OCI-M2 (cell line): ENCODE measurements at regions not wholly inside any gene's neighbourhood (a gene's known extent, or its start where the extent isn't known, plus 50 kb on each side); places are given as distances from the start of the nearest gene placed in this dataset.

ENCODE experiments used
- DNase-seq: peaks from one replicate; lab custom pipeline; 2025; ENCODE audit not compliant: unreplicated experiment; lab: John Stamatoyannopoulos, UW

DNA sequence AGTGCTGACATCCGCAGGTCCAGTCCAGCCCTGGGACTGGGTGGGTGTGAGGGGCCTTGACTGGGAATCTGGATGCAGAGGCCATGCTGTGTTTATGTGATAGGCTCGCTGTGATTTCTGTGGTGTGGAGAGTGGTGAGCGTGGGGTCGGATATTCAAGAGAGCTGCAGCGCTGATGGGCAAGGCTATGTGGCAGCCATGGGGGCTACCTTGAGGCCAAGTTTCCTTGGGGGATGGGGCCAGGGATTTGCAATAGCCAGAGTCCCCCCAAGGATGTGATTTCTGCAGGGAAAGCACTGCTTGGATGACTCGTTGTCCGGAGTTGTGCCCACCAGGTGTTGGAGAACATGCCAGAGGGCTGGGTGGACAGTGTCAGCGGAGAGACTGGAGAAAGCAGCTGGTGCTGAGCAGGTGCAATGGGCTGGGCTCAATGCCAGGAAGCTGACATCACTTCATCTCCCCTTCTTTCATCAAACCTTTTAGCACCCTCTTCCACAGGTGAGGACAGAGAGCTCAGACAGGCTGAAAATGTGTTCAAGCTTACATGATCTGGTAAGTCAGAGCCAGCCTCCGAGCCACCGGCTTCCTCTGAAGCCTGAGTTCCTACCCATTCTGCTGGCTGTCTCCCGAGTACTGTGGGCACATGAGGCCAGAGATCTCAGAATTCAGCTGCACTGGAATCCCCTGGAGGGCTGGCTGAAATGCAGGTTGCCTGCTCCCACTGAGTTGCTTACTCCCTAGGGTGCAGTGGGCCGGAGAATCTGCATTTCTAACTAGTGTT, 132.9 kb downstream of the RHOU start:
- DNase-seq = no peak

DNA sequence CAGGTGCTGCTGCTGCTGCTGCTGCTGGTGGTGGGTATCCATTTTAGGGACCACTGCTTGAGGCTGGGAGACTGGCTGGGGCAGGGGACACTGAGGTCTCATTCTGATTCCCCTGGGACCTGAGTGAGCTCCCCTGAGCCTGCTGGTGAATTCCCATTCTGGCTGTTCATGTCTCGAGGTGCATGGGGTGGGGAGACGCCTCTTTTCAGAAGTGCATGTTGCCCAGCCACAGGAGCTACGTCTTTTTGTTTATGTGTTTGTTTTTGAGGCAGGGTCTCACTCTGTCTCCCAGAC, 133.4 kb downstream of the RHOU start:
- no peak for DNase-seq

GRCh38 chr1:228869312-228869824, 134.1 kb downstream of the RHOU start:
- DNase-seq = no peak

DNA sequence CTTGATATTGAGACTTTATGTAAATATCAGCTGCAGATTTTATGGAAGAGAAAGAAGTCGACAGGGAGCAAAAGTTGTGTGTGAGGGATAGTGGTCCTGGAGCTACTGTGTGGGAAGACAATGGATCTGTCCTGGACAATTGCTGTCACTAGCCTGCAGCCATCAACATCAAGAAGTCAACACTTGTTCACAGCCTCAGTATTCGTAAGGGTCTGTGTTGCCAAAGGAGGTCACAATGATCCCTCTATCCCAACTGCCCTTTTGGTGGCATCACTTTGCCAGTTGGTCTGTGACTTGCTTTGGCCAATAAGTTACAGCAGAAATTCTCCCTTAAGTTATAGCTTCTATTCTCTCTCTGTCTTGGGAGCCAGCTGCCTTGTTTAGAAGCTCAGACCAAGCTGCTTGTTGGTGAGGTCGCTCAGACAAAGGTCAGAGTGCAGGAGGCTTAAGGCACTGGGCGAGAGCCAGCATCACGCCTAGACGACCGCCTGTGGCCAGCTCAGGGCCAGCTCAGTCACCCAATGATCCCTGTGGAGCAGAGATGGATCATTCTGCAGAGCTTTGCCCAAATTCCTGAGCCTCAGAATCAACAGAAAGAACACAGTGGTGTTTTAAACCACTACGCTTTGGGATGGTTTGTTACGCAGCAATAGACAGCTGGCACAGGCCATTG, 134.9 kb downstream of the RHOU start:
- no peak for DNase-seq

DNA sequence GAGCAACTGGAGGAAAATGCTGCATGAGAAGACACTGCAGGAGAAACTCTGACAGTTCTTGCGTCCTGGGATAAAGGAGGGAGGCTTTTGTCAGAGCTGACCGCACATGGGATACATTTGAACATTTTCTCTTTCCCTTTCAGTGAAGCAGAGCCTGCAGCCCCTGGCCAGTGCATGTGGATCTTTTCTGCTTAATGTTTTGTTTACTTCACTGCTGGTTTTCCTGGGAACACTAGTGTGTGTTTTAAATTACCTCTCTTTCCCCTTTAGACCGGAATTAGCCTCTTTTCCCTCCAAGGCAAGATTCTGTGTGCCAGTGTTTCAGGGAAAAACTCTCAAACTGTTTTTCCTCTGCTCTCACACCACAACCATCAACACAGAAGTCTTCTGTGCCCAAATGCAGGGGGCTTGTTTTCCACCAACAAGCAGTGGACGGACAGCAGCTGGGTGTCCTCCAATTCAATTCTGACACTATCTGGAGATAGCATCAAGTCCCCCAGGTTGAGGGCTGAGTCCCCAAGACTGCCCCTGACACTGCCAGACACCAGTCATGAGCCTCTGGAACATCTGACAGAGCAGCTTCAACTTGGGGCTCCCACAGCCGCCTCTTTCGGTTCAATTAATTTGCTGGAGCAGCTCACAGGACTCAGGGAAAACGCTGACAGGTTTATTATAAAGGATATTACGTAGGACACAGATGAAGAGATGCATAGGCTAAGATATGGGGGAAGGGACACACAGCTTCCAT, 136.2 kb downstream of the RHOU start:
- DNase-seq = no peak

- no peak for DNase-seq
Observed at GRCh38 chr1:228872080-228872479, 136.8 kb downstream of the RHOU start.

GRCh38 chr1:228873709-228874108, 138.4 kb downstream of the RHOU start:
- DNase-seq = no peak

DNA sequence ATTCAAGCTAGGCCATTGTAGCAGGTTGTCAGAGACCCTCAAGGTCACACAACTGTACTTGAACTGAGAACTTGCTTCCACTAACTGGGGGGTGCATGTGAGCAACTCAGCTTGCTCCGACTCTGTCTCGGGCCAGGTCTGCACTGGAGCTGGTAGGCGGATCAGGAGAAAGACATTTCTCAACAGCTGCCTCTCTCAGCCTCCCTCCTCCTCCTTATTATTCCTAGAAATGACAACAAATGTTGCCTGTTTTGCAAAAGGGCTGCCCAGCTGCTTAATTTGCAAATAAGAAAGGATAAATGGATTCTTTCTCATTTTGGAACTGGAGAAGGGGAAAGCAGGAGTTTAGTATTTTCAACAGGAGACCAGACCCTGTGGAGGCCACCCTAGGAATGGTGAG, 140.5 kb downstream of the RHOU start:
- no peak for DNase-seq

DNA sequence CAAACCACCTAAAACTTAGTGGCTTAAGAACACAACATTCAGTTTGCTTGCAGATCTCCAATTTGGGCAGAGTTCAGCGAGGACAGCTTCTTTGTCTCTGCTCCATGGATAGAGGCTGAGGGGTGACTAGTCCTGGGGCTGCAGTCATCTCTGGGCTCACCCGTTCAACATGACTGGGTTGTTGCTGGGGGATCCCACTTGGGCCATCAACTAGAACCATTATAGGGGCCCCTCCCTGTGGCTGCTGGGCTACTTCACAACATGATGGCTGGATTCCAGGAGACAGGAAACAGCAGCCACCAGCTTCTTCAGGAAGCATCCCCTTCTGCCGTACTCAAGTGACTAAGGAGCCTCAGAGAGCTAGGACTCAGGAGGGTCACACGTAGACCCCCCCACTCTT, 140.9 kb downstream of the RHOU start:
- no peak for DNase-seq

DNA sequence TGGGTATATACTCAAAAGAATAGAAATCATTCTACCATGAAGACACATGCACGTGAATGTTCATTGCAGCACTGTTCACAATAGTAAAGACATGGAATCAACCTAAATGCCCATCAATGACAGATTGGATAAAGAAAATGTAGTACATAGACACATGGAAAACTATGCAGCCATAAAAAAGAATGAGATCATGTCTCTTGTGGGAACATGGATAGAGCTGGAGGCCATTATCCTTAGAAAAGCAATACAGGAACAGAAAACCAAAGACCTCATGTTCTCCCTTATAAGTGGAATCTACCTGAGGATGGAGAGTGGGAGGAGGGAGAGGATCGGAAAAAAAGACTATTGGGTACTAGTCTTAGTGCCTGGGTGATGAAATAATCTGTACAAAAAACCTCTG, 143.9 kb downstream of the RHOU start:
- DNase-seq = no peak

- no peak for DNase-seq
Observed at GRCh38 chr1:228882041-228882770, 146.9 kb downstream of the RHOU start.

GRCh38 chr1:228882771-228883450, 147.6 kb downstream of the RHOU start:
- DNase-seq = no peak

- no peak for DNase-seq
Observed at GRCh38 chr1:228883535-228883934, 148.3 kb downstream of the RHOU start.

GRCh38 chr1:228884196-228884595, 148.9 kb downstream of the RHOU start:
- DNase-seq = no peak

- DNase-seq = no peak
Observed at GRCh38 chr1:228884615-228885566, 149.6 kb downstream of the RHOU start.

- DNase-seq = no peak
Observed at GRCh38 chr1:228885845-228886244, 150.6 kb downstream of the RHOU start.

DNA sequence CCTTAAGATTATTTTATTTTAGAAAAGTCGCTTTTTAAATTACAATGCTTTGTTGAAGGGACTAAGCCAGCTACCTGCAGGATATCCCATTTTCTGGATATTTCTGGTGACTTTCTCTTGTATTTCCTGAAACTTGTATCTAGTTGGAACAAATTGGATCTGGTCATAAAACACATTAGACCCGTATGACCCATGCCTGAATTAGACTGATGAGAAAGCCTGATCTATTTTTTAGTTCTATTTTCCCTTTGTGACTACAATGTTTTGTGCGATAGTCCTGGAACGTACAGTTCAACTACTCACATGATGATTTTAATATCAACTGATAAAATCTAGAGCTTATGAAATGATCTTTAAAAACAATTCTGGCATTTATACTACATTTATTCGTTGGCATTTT, 151.8 kb downstream of the RHOU start:
- no peak for DNase-seq

DNA sequence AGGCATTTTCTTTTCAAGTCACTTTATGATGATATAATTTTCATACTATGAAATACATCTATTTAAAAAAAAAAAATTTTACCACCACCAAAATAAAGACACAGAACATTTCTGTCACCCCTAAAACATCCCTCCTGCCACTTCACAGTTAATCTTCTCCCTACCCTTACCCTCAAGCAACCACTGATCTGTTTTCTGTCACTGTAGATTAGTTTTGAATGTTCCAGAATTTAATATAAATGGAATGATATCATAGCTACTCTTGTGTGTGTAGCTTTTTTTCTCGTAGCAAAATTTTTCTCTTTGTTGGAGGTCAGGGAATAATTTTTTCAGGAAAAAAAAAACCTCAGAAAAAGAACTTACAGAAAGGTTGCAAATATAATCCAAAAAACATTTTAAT, 152.7 kb downstream of the RHOU start:
- no peak for DNase-seq

DNA sequence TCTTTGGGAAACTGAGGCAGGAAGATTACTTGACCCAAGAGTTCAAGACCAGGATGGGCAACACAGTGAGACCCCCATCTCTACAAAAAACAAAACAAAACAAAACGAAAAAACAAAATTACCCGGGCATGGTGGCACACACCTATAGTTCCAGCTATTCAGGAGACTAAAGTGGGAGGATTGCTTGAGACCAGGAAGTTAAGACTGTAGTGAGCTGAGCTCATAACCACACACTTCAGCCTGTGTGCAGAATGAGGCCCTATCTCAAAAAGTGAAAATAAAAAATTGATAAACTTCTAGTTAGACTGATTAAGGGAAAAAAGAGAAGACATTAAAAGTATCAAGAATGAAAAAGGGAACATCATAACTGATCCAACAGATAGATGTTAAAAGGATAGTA, 154.0 kb downstream of the RHOU start:
- no peak for DNase-seq
